ENCODE measurements at regions not wholly inside any gene's neighbourhood (a gene's known extent, or its start where the extent isn't known, plus 50 kb on each side); places are given as distances from the start of the nearest gene placed in this dataset.

- no peak overlapping the region for H3K4me3 ChIP-seq (ENCODE audit: low read depth, low read length)
- no peaks in the 10 kb centered on the region for H3K36me3 ChIP-seq (ENCODE audit: control insufficient read depth, insufficient read depth, low read length)
- no peak for TF ChIP-seq CTCF (IDR thresholded peaks at IDR 0.05; ENCODE audit: insufficient read depth, low read length, severe bottlenecking)
- no peaks in the 10 kb centered on the region for H3K27me3 ChIP-seq (ENCODE audit: control insufficient read depth, insufficient read depth, low read length)
- DNase-seq (ENCODE audit: low read depth) (no peak), FAIRE-seq (no peak)
These were observed 126.1 kb downstream of the PLEKHG1 start for GRCh38 chr6:150725795-150726194.

- no peak for TF ChIP-seq CTCF (IDR thresholded peaks at IDR 0.05; ENCODE audit: insufficient read depth, low read length, severe bottlenecking)
- Histone ChIP-seq H3K4me3 (ENCODE audit: low read depth, low read length) (no peak overlapping the region), H3K36me3 (ENCODE audit: control insufficient read depth, insufficient read depth, low read length) (no peaks in the 10 kb centered on the region), H3K27me3 (ENCODE audit: control insufficient read depth, insufficient read depth, low read length) (no peaks in the 10 kb centered on the region)
- DNase-seq (ENCODE audit: low read depth): no peak
- FAIRE-seq: no peak
These were observed 129.6 kb downstream of the PLEKHG1 start for GRCh38 chr6:150729188-150729748.

- Histone ChIP-seq H3K4me3 (ENCODE audit: low read depth, low read length) (no peak overlapping the region), H3K27me3 (ENCODE audit: control insufficient read depth, insufficient read depth, low read length) (no peaks in the 10 kb centered on the region), H3K36me3 (ENCODE audit: control insufficient read depth, insufficient read depth, low read length) (no peaks in the 10 kb centered on the region)
- FAIRE-seq: no peak
- no peak for DNase-seq (ENCODE audit: low read depth)
- no peak for TF ChIP-seq CTCF (IDR thresholded peaks at IDR 0.05; ENCODE audit: insufficient read depth, low read length, severe bottlenecking)
These were observed 131.2 kb downstream of the PLEKHG1 start for GRCh38 chr6:150730801-150731457.

GRCh38 chr6:150732765-150733539, 132.6 kb upstream of the MTHFD1L start:
- no peaks in the 10 kb centered on the region for H3K36me3 ChIP-seq (ENCODE audit: control insufficient read depth, insufficient read depth, low read length)
- TF ChIP-seq CTCF (IDR thresholded peaks at IDR 0.05; ENCODE audit: insufficient read depth, low read length, severe bottlenecking): no peak
- FAIRE-seq (no peak), DNase-seq (ENCODE audit: low read depth) (no peak)
- no peak overlapping the region for H3K4me3 ChIP-seq (ENCODE audit: low read depth, low read length)
- H3K27me3 ChIP-seq (ENCODE audit: control insufficient read depth, insufficient read depth, low read length): no peaks in the 10 kb centered on the region

- Histone ChIP-seq H3K36me3 (ENCODE audit: control insufficient read depth, insufficient read depth, low read length) (no peaks in the 10 kb centered on the region), H3K27me3 (ENCODE audit: control insufficient read depth, insufficient read depth, low read length) (no peaks in the 10 kb centered on the region), H3K4me3 (ENCODE audit: low read depth, low read length) (no peak overlapping the region)
- no peak for TF ChIP-seq CTCF (IDR thresholded peaks at IDR 0.05; ENCODE audit: insufficient read depth, low read length, severe bottlenecking)
- DNase-seq (ENCODE audit: low read depth) (no peak), FAIRE-seq (no peak)
These were observed 131.8 kb upstream of the MTHFD1L start for GRCh38 chr6:150733726-150734125.
